WTC11 (cell line): ENCODE measurements at regions not wholly inside any gene's neighbourhood (a gene's known extent, or its start where the extent isn't known, plus 50 kb on each side); places are given as distances from the start of the nearest gene placed in this dataset.

Experiments used
- ATAC-seq: fragments of 200-7000 bp; cut with Tn5 transposase; 2 replicates; pipeline ENCODE4 v1.10.0; 2021; ENCODE audit warnings: mild to moderate bottlenecking, moderate library complexity
- CTCF ChIA-PET: fragments of 300-600 bp; sonication (Branson Sonifier 250); formaldehyde crosslinking; loops from one replicate; lab custom pipeline; 2021; ENCODE audit warnings: antibody characterized with exemption; lab: Charles Lee
- POLR2A ChIA-PET: fragments of 350-600 bp; sonication (Branson Sonifier 250); formaldehyde crosslinking; loops from one replicate; lab custom pipeline; 2021; ENCODE audit warnings: antibody characterized with exemption; lab: Charles Lee
- DNase-seq: peaks from one replicate; pipeline ENCODE4 v3.0.0; 2021; ENCODE audit warnings: low spot score
- H3K27ac Mint-ChIP-seq: 2 replicates; pipeline ENCODE4 v1.8.0; 2021; ENCODE audit warnings: mixed read lengths
- H3K27me3 Mint-ChIP-seq: 2 replicates; pipeline ENCODE4 v1.8.0; 2021; ENCODE audit warnings: low read depth, mild to moderate bottlenecking, moderate library complexity, mixed read lengths
- H3K36me3 Mint-ChIP-seq: 2 replicates; pipeline ENCODE4 v1.8.0; 2021; ENCODE audit warnings: mixed read lengths
- H3K4me1 Mint-ChIP-seq: 2 replicates; pipeline ENCODE4 v1.8.0; 2022; ENCODE audit warnings: mixed read lengths
- H3K4me3 Mint-ChIP-seq: 2 replicates; pipeline ENCODE4 v1.8.0; 2021; ENCODE audit warnings: mild to moderate bottlenecking, moderate library complexity, mixed read lengths
- H3K9me3 Mint-ChIP-seq: 2 replicates; pipeline ENCODE4 v1.8.0; 2021; ENCODE audit warnings: mixed read lengths
- AFF4 ChIP-seq: sonication (generic); formaldehyde crosslinking; IDR thresholded peaks from 2 replicates; pipeline ENCODE4 v1.8.1; 2023; ENCODE audit warnings: mild to moderate bottlenecking, missing genetic modification reagents, borderline replicate concordance
- ATF3 ChIP-seq: sonication (generic); formaldehyde crosslinking; conservative IDR thresholded peaks from 2 replicates; pipeline ENCODE4 v1.8.1; 2022; ENCODE audit warnings: mild to moderate bottlenecking, missing genetic modification reagents
- E2F4 ChIP-seq: sonication (generic); formaldehyde crosslinking; IDR thresholded peaks from 2 replicates; pipeline ENCODE4 v1.8.1; 2022; ENCODE audit warnings: low read depth, mild to moderate bottlenecking, moderate library complexity, missing genetic modification reagents, borderline replicate concordance
- ETV6 ChIP-seq: sonication (generic); formaldehyde crosslinking; IDR thresholded peaks from 2 replicates; pipeline ENCODE4 v1.8.1; 2022; ENCODE audit warnings: mild to moderate bottlenecking, missing genetic modification reagents
- FOXP1 ChIP-seq: sonication (generic); formaldehyde crosslinking; IDR thresholded peaks from 2 replicates; pipeline ENCODE4 v1.8.0; 2022; ENCODE audit warnings: missing genetic modification reagents, mild to moderate bottlenecking, moderate library complexity, borderline replicate concordance
- GTF2I ChIP-seq: fragments of 250-450 bp; sonication (Bioruptor Pico); conservative IDR thresholded peaks from 2 replicates; pipeline ENCODE4 v1.4.0; 2021; ENCODE audit warnings: mild to moderate bottlenecking
- HMGXB4 ChIP-seq: sonication (generic); formaldehyde crosslinking; IDR thresholded peaks from 2 replicates; pipeline ENCODE4 v1.8.1; 2023; ENCODE audit warnings: mild to moderate bottlenecking, moderate library complexity, missing genetic modification reagents
- JAZF1 ChIP-seq: fragments of 250-450 bp; sonication (Bioruptor Pico); IDR thresholded peaks from 2 replicates; pipeline ENCODE4 v1.9.0; 2021; ENCODE audit warnings: moderate library complexity, mild to moderate bottlenecking, inconsistent platforms
- MXD4 ChIP-seq: fragments of 250-450 bp; sonication (Bioruptor Pico); IDR thresholded peaks from 2 replicates; pipeline ENCODE4 v1.8.0; 2021; ENCODE audit warnings: mild to moderate bottlenecking, moderate library complexity, borderline replicate concordance
- MYBL2 ChIP-seq: sonication (generic); formaldehyde crosslinking; IDR thresholded peaks from 2 replicates; pipeline ENCODE4 v1.8.1; 2023; ENCODE audit warnings: mild to moderate bottlenecking, moderate library complexity, missing genetic modification reagents
- NFE2L1 ChIP-seq: sonication (generic); formaldehyde crosslinking; IDR thresholded peaks from 2 replicates; pipeline ENCODE4 v1.8.1; 2023; ENCODE audit warnings: missing genetic modification reagents
- NFYB ChIP-seq: sonication (generic); formaldehyde crosslinking; conservative IDR thresholded peaks from 2 replicates; pipeline ENCODE4 v1.8.0; 2022; ENCODE audit warnings: low read depth, missing genetic modification reagents
- PREB ChIP-seq: sonication (generic); formaldehyde crosslinking; IDR thresholded peaks from 2 replicates; pipeline ENCODE4 v1.8.1; 2022; ENCODE audit warnings: mild to moderate bottlenecking, missing genetic modification reagents, moderate library complexity, borderline replicate concordance
- PRRX2 ChIP-seq: fragments of 250-450 bp; sonication (Bioruptor Pico); IDR thresholded peaks from 2 replicates; pipeline ENCODE4 v1.8.0; 2021; ENCODE audit warnings: mild to moderate bottlenecking
- RELA ChIP-seq: sonication (generic); formaldehyde crosslinking; IDR thresholded peaks from 2 replicates; pipeline ENCODE4 v1.8.1; 2022; ENCODE audit warnings: missing genetic modification reagents, mild to moderate bottlenecking, borderline replicate concordance
- SMAD4 ChIP-seq: sonication (generic); formaldehyde crosslinking; IDR thresholded peaks from 2 replicates; pipeline ENCODE4 v1.8.0; 2022; ENCODE audit warnings: mild to moderate bottlenecking, missing genetic modification reagents
- ZNF317 ChIP-seq: sonication (generic); formaldehyde crosslinking; IDR thresholded peaks from 2 replicates; pipeline ENCODE4 v1.8.1; 2023; ENCODE audit warnings: low read depth, mild to moderate bottlenecking, moderate library complexity, missing genetic modification reagents, borderline replicate concordance
- TF ChIP-seq, protein P1 (sequence below): fragments of 250-450 bp; sonication (Bioruptor Pico); IDR thresholded peaks from 2 replicates; pipeline ENCODE4 v1.9.0; 2021; ENCODE audit warnings: mild to moderate bottlenecking

DNA sequence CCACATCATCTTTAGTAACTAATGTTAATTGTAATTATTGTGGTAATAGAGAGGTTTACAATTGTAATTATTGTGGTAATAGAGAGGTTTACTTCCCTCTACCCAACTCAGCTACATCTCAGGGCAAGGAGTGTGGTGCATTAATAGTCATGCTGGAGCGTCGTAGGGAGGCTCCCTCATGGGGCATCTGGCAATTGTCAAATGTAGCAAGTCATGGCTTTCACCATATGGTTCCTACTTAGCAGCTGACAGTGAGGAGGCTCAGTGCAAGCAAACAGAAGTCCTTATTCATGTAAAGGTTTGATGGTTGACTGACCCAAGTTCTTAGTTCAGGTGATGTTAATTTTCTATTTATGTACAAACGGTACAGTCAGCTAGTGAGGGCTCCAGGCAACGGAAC, 1012.0 kb downstream of the FLRT2 start:
- Mint-ChIP-seq H3K4me1 (no peaks in the 10 kb centered on the region), H3K9me3 (no peaks in the 10 kb centered on the region), H3K4me3 (no peak overlapping the region), H3K36me3 (no peaks in the 10 kb centered on the region), H3K27me3 (no peaks in the 10 kb centered on the region), H3K27ac (no peak overlapping the region)
- ChIA-PET POLR2A (no interaction called here), CTCF (no interaction called here)
- ATAC-seq (no peak), DNase-seq (no peak)
- TF ChIP-seq GTF2I (no peak), NFYB (CRISPR knock-in tag) (no peak), FOXP1 (no peak)

- Mint-ChIP-seq H3K36me3 (no peaks in the 10 kb centered on the region), H3K27me3 (no peaks in the 10 kb centered on the region), H3K9me3 (no peaks in the 10 kb centered on the region), H3K27ac (no peak overlapping the region)
- no peak for DNase-seq
- POLR2A ChIA-PET: no interaction called here
- ATAC-seq: no peak
- no peak for TF ChIP-seq AFF4 (CRISPR knock-in tag)
- TF ChIP-seq E2F4 (CRISPR knock-in tag): no peak
- no peak for TF ChIP-seq JAZF1 (CRISPR knock-in tag)
- no peak for TF ChIP-seq ETV6 (CRISPR knock-in tag)
- no peak for TF ChIP-seq MYBL2
- no peak for TF ChIP-seq SMAD4 (CRISPR knock-in tag)
- no peak for TF ChIP-seq HMGXB4
- no peak for TF ChIP-seq ATF3
- TF ChIP-seq FOXP1: no peak
- no peak for TF ChIP-seq ZNF317 (CRISPR knock-in tag)
- TF ChIP-seq RELA (CRISPR knock-in tag): no peak
- TF ChIP-seq NFE2L1 (CRISPR knock-in tag): no peak
- TF ChIP-seq, all 79 proteins: peak for 0
- H3K4me1 Mint-ChIP-seq: no peaks in the 10 kb centered on the region
- CTCF ChIA-PET: no interaction called here
- no peak overlapping the region for H3K4me3 Mint-ChIP-seq
These were observed 1010.8 kb downstream of the FLRT2 start for GRCh38 chr14:86540636-86541247.

DNA sequence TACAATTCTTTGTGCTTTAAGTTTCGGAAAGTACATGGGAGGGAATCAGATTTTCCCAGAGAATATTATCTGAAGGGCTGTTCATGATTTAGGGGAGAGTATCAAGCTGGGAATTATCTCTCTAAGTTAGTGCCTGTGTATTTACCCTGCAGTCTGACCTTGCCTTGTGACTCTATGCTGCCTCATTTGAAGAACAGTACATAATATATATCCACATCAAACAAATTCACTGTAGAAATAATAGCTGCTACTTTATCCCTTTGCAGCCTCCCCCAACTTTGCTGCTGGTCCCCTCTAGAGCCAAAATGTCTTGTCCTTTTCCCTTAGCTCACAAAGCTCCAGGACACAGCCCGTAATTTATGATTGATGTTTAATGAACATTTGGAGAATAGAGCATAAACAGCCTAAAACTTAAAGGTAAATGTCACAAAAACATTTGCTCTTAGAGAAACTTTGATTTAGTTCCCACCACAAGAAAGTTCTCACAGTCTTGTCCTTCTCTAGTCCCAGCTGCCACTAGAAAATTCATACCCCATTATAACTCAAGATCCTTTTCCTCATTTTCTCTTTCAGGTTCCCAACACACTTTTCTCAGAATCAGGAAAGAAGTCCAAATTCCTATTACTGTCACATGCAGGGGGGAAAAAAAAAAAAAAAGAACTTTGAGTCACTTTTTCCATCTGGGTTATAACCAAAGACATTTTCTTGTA, 1009.6 kb downstream of the FLRT2 start:
- Mint-ChIP-seq H3K9me3 (no peaks in the 10 kb centered on the region), H3K4me1 (no peaks in the 10 kb centered on the region), H3K27ac (no peak overlapping the region), H3K4me3 (no peak overlapping the region), H3K36me3 (no peaks in the 10 kb centered on the region), H3K27me3 (no peaks in the 10 kb centered on the region)
- ATAC-seq (no peak), DNase-seq (no peak)
- POLR2A ChIA-PET: no interaction called here
- CTCF ChIA-PET: no interaction called here
- no peak for TF ChIP-seq PREB
- TF ChIP-seq MXD4: no peak
- no peak for TF ChIP-seq NFYB (CRISPR knock-in tag)
- TF ChIP-seq, protein P1, sequence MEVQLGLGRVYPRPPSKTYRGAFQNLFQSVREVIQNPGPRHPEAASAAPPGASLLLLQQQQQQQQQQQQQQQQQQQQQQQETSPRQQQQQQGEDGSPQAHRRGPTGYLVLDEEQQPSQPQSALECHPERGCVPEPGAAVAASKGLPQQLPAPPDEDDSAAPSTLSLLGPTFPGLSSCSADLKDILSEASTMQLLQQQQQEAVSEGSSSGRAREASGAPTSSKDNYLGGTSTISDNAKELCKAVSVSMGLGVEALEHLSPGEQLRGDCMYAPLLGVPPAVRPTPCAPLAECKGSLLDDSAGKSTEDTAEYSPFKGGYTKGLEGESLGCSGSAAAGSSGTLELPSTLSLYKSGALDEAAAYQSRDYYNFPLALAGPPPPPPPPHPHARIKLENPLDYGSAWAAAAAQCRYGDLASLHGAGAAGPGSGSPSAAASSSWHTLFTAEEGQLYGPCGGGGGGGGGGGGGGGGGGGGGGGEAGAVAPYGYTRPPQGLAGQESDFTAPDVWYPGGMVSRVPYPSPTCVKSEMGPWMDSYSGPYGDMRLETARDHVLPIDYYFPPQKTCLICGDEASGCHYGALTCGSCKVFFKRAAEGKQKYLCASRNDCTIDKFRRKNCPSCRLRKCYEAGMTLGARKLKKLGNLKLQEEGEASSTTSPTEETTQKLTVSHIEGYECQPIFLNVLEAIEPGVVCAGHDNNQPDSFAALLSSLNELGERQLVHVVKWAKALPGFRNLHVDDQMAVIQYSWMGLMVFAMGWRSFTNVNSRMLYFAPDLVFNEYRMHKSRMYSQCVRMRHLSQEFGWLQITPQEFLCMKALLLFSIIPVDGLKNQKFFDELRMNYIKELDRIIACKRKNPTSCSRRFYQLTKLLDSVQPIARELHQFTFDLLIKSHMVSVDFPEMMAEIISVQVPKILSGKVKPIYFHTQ (CRISPR knock-in tag): no peak
- no peak for TF ChIP-seq NFE2L1 (CRISPR knock-in tag)
- TF ChIP-seq PRRX2: no peak
- no peak for TF ChIP-seq HMGXB4
